Trophoblast cell (in vitro differentiated cells and primary cell): ENCODE measurements at regions not wholly inside any gene's neighbourhood (a gene's known extent, or its start where the extent isn't known, plus 50 kb on each side); places are given as distances from the start of the nearest gene placed in this dataset.

Experiments
- DNase-seq, 2 donors: peaks; one replicate each; pipeline ENCODE4 v3.0.0-alpha.2; 2016
- H2AFZ ChIP-seq: 2 replicates; pipeline ENCODE4 v1.6.1; 2013; ENCODE audit warnings: low read length, moderate library complexity, mild to moderate bottlenecking; ENCODE audit not compliant: insufficient read depth, poor library complexity
- H2AK5ac ChIP-seq: 2 replicates; pipeline ENCODE4 v1.6.1; 2013; ENCODE audit warnings: mild to moderate bottlenecking, low read length
- H2BK120ac ChIP-seq: 2 replicates; pipeline ENCODE4 v1.6.1; 2013; ENCODE audit warnings: low read length, mild to moderate bottlenecking, moderate library complexity; ENCODE audit not compliant: insufficient read depth, poor library complexity
- H2BK12ac ChIP-seq: 2 replicates; pipeline ENCODE4 v1.6.1; 2013; ENCODE audit warnings: mild to moderate bottlenecking, low read length, moderate library complexity
- H2BK5ac ChIP-seq: 2 replicates; pipeline ENCODE4 v1.6.1; 2013; ENCODE audit warnings: low read length, low read depth, moderate library complexity, mild to moderate bottlenecking; ENCODE audit not compliant: poor library complexity
- H3K14ac ChIP-seq: 2 replicates; pipeline ENCODE4 v1.6.1; 2013; ENCODE audit warnings: mild to moderate bottlenecking, low read length
- H3K18ac ChIP-seq: 2 replicates; pipeline ENCODE4 v1.6.1; 2013; ENCODE audit warnings: mild to moderate bottlenecking, low read length
- H3K23ac ChIP-seq: 2 replicates; pipeline ENCODE4 v1.6.1; 2013; ENCODE audit warnings: low read length
- H3K27ac ChIP-seq: 2 replicates; pipeline ENCODE4 v1.5.1; 2013; ENCODE audit warnings: low read depth, mild to moderate bottlenecking, inconsistent platforms, low read length, moderate library complexity
- H3K27me3 ChIP-seq: 2 replicates; pipeline ENCODE4 v1.6.1; 2013; ENCODE audit warnings: inconsistent platforms, mild to moderate bottlenecking, low read length, moderate library complexity; ENCODE audit not compliant: insufficient read depth
- H3K36me3 ChIP-seq, 2 experiments: 1 replicate in 1 of 2; 2 replicates in 1 of 2; pipeline ENCODE4 v1.6.1; 2013; ENCODE audit warnings: low read length in 2 of 2, mild to moderate bottlenecking in 2 of 2, moderate library complexity in 1 of 2; ENCODE audit not compliant: insufficient read depth in 2 of 2, control insufficient read depth in 1 of 2
- H3K4ac ChIP-seq: 2 replicates; pipeline ENCODE4 v1.6.1; 2013; ENCODE audit warnings: low read depth, mild to moderate bottlenecking, low read length, moderate library complexity
- H3K4me1 ChIP-seq, 2 experiments: 1 replicate in 1 of 2; 2 replicates in 1 of 2; pipeline ENCODE4 v1.6.1; 2013; ENCODE audit warnings: low read length in 2 of 2, mild to moderate bottlenecking in 2 of 2, moderate library complexity in 1 of 2; ENCODE audit not compliant: insufficient read depth in 2 of 2, control insufficient read depth in 1 of 2
- H3K4me2 ChIP-seq: 2 replicates; pipeline ENCODE4 v1.6.1; 2013; ENCODE audit warnings: inconsistent platforms, mild to moderate bottlenecking, low read length, moderate library complexity
- H3K4me3 ChIP-seq: 2 replicates; pipeline ENCODE4 v1.5.1; 2013; ENCODE audit warnings: mild to moderate bottlenecking, low read depth, low read length, inconsistent platforms
- H3K79me1 ChIP-seq: one replicate; pipeline ENCODE4 v1.6.1; 2013; ENCODE audit warnings: low read length
- H3K79me2 ChIP-seq: 2 replicates; pipeline ENCODE4 v1.6.1; 2013; ENCODE audit warnings: low read length, mild to moderate bottlenecking; ENCODE audit not compliant: control insufficient read depth, insufficient read depth, poor library complexity
- H3K9ac ChIP-seq: 2 replicates; pipeline ENCODE4 v1.6.1; 2013; ENCODE audit warnings: mild to moderate bottlenecking, low read length
- H3K9me3 ChIP-seq: 2 replicates; pipeline ENCODE4 v1.6.1; 2013; ENCODE audit warnings: low read depth, mild to moderate bottlenecking, control low read depth, inconsistent platforms, low read length; ENCODE audit not compliant: insufficient read depth
- H4K12ac ChIP-seq: 2 replicates; pipeline ENCODE4 v1.6.1; 2013; ENCODE audit warnings: low read depth, mild to moderate bottlenecking, low read length, moderate library complexity
- H4K8ac ChIP-seq: 2 replicates; pipeline ENCODE4 v1.6.1; 2013; ENCODE audit warnings: low read depth, mild to moderate bottlenecking, low read length, moderate library complexity
- H4K91ac ChIP-seq: one replicate; pipeline ENCODE4 v1.6.1; 2013; ENCODE audit warnings: low read depth, mild to moderate bottlenecking, low read length, moderate library complexity
- WGBS: extraction: QIAGEN DNeasy Blood & Tissue Kit; methylation state at CpG from one replicate; pipeline ENCODE4 v1.1.7; 2013; ENCODE audit warnings: missing lambda C conversion rate; ENCODE audit not compliant: insufficient read length, insufficient coverage; ENCODE audit errors: extremely low coverage; 5-methylcytosine and 5-hydroxymethylcytosine counted together

GRCh38 chr12:30500532-30500931, 195.1 kb downstream of the IPO8 start:
- no peak for DNase-seq
- Histone ChIP-seq H3K9me3 (no peaks in the 10 kb centered on the region), H3K27me3 (no peaks in the 10 kb centered on the region), H3K9ac (no peak overlapping the region), H3K27ac (no peak overlapping the region), H3K4me3 (no peak overlapping the region), H3K18ac (no peak overlapping the region), H4K8ac (no peak overlapping the region), H3K79me2 (no peaks in the 10 kb centered on the region), H2BK5ac (no peak overlapping the region), H4K12ac (no peak overlapping the region), H2BK12ac (no peak overlapping the region), H2AK5ac (no peak overlapping the region), H3K4me2 (no peak overlapping the region), H2BK120ac (no peak overlapping the region), H3K4ac (no peak overlapping the region), H3K14ac (no peak overlapping the region), H3K79me1 (no peaks in the 10 kb centered on the region), H3K36me3 (no peaks in the 10 kb centered on the region), H3K4me1 (no peaks in the 10 kb centered on the region), H4K91ac (no peak overlapping the region), H2AFZ (no peak overlapping the region), H3K23ac (no peak overlapping the region)
- no CpG with 5 or more reads among the region's 4 CpGs for whole genome bisulfite sequencing

- H3K27ac ChIP-seq = no peak overlapping the region
- H3K14ac ChIP-seq = no peak overlapping the region
- H3K4me1 ChIP-seq = no peaks in the 10 kb centered on the region
- H4K12ac ChIP-seq = no peak overlapping the region
- H3K9ac ChIP-seq = no peak overlapping the region
- H3K36me3 ChIP-seq = no peaks in the 10 kb centered on the region
- no peaks in the 10 kb centered on the region for H3K27me3 ChIP-seq
- H2BK5ac ChIP-seq = no peak overlapping the region
- H3K4me3 ChIP-seq = no peak overlapping the region
- H3K9me3 ChIP-seq = peaks cover 3% of the 10 kb centered on the region
- H3K79me1 ChIP-seq = no peaks in the 10 kb centered on the region
- no peaks in the 10 kb centered on the region for H3K79me2 ChIP-seq
- H3K4ac ChIP-seq = no peak overlapping the region
- no peak overlapping the region for H3K23ac ChIP-seq
- H3K18ac ChIP-seq = no peak overlapping the region
- no peak overlapping the region for H4K8ac ChIP-seq
- H2BK12ac ChIP-seq = no peak overlapping the region
- no peak overlapping the region for H2AFZ ChIP-seq
- WGBS = no CpG with 5 or more reads among the region's 14 CpGs
- H4K91ac ChIP-seq = no peak overlapping the region
- no peak for DNase-seq
- H2AK5ac ChIP-seq = no peak overlapping the region
- no peak overlapping the region for H3K4me2 ChIP-seq
- no peak overlapping the region for H2BK120ac ChIP-seq
These were observed 210.3 kb downstream of the IPO8 start for GRCh38 chr12:30485230-30485890.

- Histone ChIP-seq H2AK5ac (no peak overlapping the region), H4K91ac (no peak overlapping the region), H3K36me3 (no peaks in the 10 kb centered on the region), H3K27ac (no peak overlapping the region), H2BK5ac (no peak overlapping the region), H2BK120ac (no peak overlapping the region), H4K12ac (no peak overlapping the region), H2AFZ (no peak overlapping the region), H2BK12ac (no peak overlapping the region), H3K4ac (no peak overlapping the region), H3K4me2 (no peak overlapping the region), H3K18ac (no peak overlapping the region), H3K79me2 (no peaks in the 10 kb centered on the region), H3K14ac (no peak overlapping the region), H3K4me1 (no peaks in the 10 kb centered on the region), H3K4me3 (no peak overlapping the region), H3K9me3 (peaks cover 3% of the 10 kb centered on the region), H3K79me1 (no peaks in the 10 kb centered on the region), H3K23ac (no peak overlapping the region), H3K9ac (no peak overlapping the region), H4K8ac (no peak overlapping the region), H3K27me3 (no peaks in the 10 kb centered on the region)
- WGBS = no CpG with 5 or more reads among the region's 5 CpGs
- no peak for DNase-seq
These were observed 211.0 kb downstream of the IPO8 start for GRCh38 chr12:30484658-30485057.

GRCh38 chr12:30482650-30483049, 213.0 kb downstream of the IPO8 start:
- WGBS = no CpG with 5 or more reads among the region's 1 CpG
- peaks cover 3% of the 10 kb centered on the region for H3K9me3 ChIP-seq
- no peak overlapping the region for H2AK5ac ChIP-seq
- no peak overlapping the region for H2BK120ac ChIP-seq
- no peak overlapping the region for H3K14ac ChIP-seq
- no peaks in the 10 kb centered on the region for H3K79me2 ChIP-seq
- H3K18ac ChIP-seq = no peak overlapping the region
- no peak for DNase-seq
- H3K9ac ChIP-seq = no peak overlapping the region
- H2AFZ ChIP-seq = no peak overlapping the region
- H3K27me3 ChIP-seq = no peaks in the 10 kb centered on the region
- H3K4me1 ChIP-seq = no peaks in the 10 kb centered on the region
- H3K4me2 ChIP-seq = no peak overlapping the region
- H4K91ac ChIP-seq = no peak overlapping the region
- no peak overlapping the region for H4K12ac ChIP-seq
- H3K4ac ChIP-seq = no peak overlapping the region
- H2BK12ac ChIP-seq = no peak overlapping the region
- no peak overlapping the region for H3K23ac ChIP-seq
- no peak overlapping the region for H3K4me3 ChIP-seq
- H3K27ac ChIP-seq = no peak overlapping the region
- no peak overlapping the region for H4K8ac ChIP-seq
- H3K36me3 ChIP-seq = no peaks in the 10 kb centered on the region
- H3K79me1 ChIP-seq = no peaks in the 10 kb centered on the region
- no peak overlapping the region for H2BK5ac ChIP-seq
